ENCODE measurements at regions not wholly inside any gene's neighbourhood (a gene's known extent, or its start where the extent isn't known, plus 50 kb on each side); places are given as distances from the start of the nearest gene placed in this dataset.

DNA sequence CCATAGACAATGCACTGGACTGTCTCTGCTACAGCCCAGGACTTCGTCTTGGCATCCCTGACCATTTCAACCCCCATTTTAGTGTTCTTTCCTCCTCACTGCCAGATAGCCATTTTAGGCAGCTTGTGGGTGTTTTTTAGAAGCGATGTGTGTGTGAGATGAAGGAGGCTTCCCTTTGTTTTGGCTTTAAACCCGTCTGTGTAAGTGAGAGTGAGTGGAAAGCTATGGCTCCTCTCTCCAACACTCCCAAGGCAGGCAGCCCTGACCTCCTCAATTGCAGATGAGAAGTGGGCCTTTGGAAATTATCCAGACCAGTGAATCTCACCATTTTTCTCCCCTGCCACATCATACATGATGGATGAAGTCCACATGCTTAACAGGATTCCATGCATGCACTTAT is 70.3 kb upstream of the PGBD5 start:
- no peaks in the 10 kb centered on the region for H3K36me3 ChIP-seq (ENCODE audit: low read depth)
- BruUV-seq (replicated peaks), result no TSS peak
- TF ChIP-seq, protein P1, sequence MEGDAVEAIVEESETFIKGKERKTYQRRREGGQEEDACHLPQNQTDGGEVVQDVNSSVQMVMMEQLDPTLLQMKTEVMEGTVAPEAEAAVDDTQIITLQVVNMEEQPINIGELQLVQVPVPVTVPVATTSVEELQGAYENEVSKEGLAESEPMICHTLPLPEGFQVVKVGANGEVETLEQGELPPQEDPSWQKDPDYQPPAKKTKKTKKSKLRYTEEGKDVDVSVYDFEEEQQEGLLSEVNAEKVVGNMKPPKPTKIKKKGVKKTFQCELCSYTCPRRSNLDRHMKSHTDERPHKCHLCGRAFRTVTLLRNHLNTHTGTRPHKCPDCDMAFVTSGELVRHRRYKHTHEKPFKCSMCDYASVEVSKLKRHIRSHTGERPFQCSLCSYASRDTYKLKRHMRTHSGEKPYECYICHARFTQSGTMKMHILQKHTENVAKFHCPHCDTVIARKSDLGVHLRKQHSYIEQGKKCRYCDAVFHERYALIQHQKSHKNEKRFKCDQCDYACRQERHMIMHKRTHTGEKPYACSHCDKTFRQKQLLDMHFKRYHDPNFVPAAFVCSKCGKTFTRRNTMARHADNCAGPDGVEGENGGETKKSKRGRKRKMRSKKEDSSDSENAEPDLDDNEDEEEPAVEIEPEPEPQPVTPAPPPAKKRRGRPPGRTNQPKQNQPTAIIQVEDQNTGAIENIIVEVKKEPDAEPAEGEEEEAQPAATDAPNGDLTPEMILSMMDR (conservative IDR thresholded peaks at IDR 0.05), result no peak
- TF ChIP-seq EZH2 (IDR thresholded peaks at IDR 0.05; ENCODE audit: low read depth), result no peak
- no peaks in the 10 kb centered on the region for H3K9me3 ChIP-seq (ENCODE audit: insufficient read depth, low read depth)
- no peak overlapping the region for H2AFZ ChIP-seq
- no peaks in the 10 kb centered on the region for H3K9me2 ChIP-seq (ENCODE audit: insufficient read depth)
- DNase-seq, result no peak
- H4K20me1 ChIP-seq (ENCODE audit: insufficient read depth), result no peaks in the 10 kb centered on the region
- H3K4me1 ChIP-seq (replicated peaks; ENCODE audit: insufficient read depth), result no peaks in the 10 kb centered on the region
- H3K4me2 ChIP-seq, result peak overlapping the region; percentile 59; the same call in 1 of the 2 replicates
- no peak overlapping the region for H3K27ac ChIP-seq
- POLR2A ChIA-PET (ENCODE audit: unreplicated experiment), result no interaction called here
- H3K4me3 ChIP-seq, result no peak overlapping the region
- intact Hi-C loops (cut with micrococcal nuclease; ENCODE audit: unreplicated experiment), result no loop called here
- CTCF ChIA-PET, result no interaction called here
- no peaks in the 10 kb centered on the region for H3K79me2 ChIP-seq (ENCODE audit: low read depth)
- no peaks in the 10 kb centered on the region for H3F3A ChIP-seq (ENCODE audit: insufficient read depth, low read depth)
- peaks cover 77% of the 10 kb centered on the region for H3K27me3 ChIP-seq (ENCODE audit: insufficient read depth, low read depth)

DNA sequence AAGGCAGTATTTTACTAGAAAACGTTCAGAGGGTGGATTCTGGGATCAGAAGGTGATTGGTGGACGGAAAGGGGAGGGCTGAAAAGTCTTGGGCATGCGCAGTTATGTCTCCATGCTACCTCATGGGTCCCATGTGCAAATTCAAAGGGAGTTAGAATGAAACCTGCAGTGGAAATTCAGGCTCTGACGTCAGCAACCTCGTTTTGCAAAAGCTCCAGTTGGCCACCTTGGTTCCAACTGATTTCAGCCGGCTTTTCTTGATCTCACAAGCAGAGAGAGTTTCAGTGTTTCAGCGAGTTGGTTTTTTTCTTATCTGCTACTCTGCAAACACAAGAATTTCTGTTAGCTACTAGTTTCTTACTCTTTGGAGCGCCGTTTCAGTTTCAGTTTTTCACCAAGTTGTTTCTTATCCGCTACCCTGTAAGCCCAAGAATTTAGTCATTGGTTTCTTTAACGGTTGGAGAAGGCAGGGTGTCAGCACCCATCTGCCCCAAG is 69.8 kb upstream of the PGBD5 start:
- ChIA-PET CTCF (no interaction called here), POLR2A (ENCODE audit: unreplicated experiment) (no interaction called here)
- H3K36me3 ChIP-seq (ENCODE audit: low read depth), result no peaks in the 10 kb centered on the region
- TF ChIP-seq, protein P1 (conservative IDR thresholded peaks at IDR 0.05), result no peak
- TF ChIP-seq EZH2 (IDR thresholded peaks at IDR 0.05; ENCODE audit: low read depth), result no peak
- peaks cover 77% of the 10 kb centered on the region for H3K27me3 ChIP-seq (ENCODE audit: insufficient read depth, low read depth)
- H3K27ac ChIP-seq, result no peak overlapping the region
- H2AFZ ChIP-seq, result no peak overlapping the region
- intact Hi-C loops (cut with micrococcal nuclease; ENCODE audit: unreplicated experiment), result no loop called here
- no peaks in the 10 kb centered on the region for H3K9me3 ChIP-seq (ENCODE audit: insufficient read depth, low read depth)
- peak overlapping the region; percentile 59 for H3K4me2 ChIP-seq
- no peak for DNase-seq
- H3K4me1 ChIP-seq (replicated peaks; ENCODE audit: insufficient read depth), result no peaks in the 10 kb centered on the region
- no peaks in the 10 kb centered on the region for H3F3A ChIP-seq (ENCODE audit: insufficient read depth, low read depth)
- no peaks in the 10 kb centered on the region for H4K20me1 ChIP-seq (ENCODE audit: insufficient read depth)
- no peak overlapping the region for H3K4me3 ChIP-seq
- H3K79me2 ChIP-seq (ENCODE audit: low read depth), result no peaks in the 10 kb centered on the region
- no TSS peak for BruUV-seq (replicated peaks)
- no peaks in the 10 kb centered on the region for H3K9me2 ChIP-seq (ENCODE audit: insufficient read depth)

DNA sequence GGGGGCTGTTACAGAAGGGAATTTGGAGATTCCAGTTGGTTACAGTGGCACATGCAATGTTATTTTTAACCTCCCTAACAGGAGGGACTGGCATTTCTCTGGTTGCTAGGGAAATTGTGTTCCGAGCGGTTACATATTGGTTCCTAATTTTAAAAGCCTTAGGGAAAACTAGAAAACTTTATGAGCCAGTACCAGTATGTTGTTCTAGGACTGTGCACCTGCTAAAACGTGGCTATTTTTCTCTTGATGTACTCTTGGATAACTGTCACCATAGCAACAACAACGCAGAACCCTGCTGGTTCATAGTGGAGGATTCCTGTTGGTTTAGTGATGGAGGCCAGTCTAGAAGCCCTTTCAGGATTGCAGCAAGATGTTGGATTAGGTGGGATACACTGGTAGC is 68.9 kb upstream of the PGBD5 start:
- H3K27ac ChIP-seq, result no peak overlapping the region
- H2AFZ ChIP-seq, result no peak overlapping the region
- CTCF ChIA-PET, result no interaction called here
- no peaks in the 10 kb centered on the region for H3K4me1 ChIP-seq (replicated peaks; ENCODE audit: insufficient read depth)
- H3K4me2 ChIP-seq, result no peak overlapping the region
- H3K9me3 ChIP-seq (ENCODE audit: insufficient read depth, low read depth), result no peaks in the 10 kb centered on the region
- H3K9me2 ChIP-seq (ENCODE audit: insufficient read depth), result no peaks in the 10 kb centered on the region
- no peak for TF ChIP-seq EZH2 (IDR thresholded peaks at IDR 0.05; ENCODE audit: low read depth)
- TF ChIP-seq, protein P1 (conservative IDR thresholded peaks at IDR 0.05), result no peak
- BruUV-seq (replicated peaks), result no TSS peak
- intact Hi-C loops (cut with micrococcal nuclease; ENCODE audit: unreplicated experiment), result no loop called here
- H3K4me3 ChIP-seq, result no peak overlapping the region
- peaks cover 74% of the 10 kb centered on the region for H3K27me3 ChIP-seq (ENCODE audit: insufficient read depth, low read depth)
- H4K20me1 ChIP-seq (ENCODE audit: insufficient read depth), result no peaks in the 10 kb centered on the region
- no peaks in the 10 kb centered on the region for H3F3A ChIP-seq (ENCODE audit: insufficient read depth, low read depth)
- POLR2A ChIA-PET (ENCODE audit: unreplicated experiment), result no interaction called here
- H3K79me2 ChIP-seq (ENCODE audit: low read depth), result no peaks in the 10 kb centered on the region
- no peak for DNase-seq
- no peaks in the 10 kb centered on the region for H3K36me3 ChIP-seq (ENCODE audit: low read depth)
